MCF 10A (cell line): ENCODE measurements at regions not wholly inside any gene's neighbourhood (a gene's known extent, or its start where the extent isn't known, plus 50 kb on each side); places are given as distances from the start of the nearest gene placed in this dataset.

Source experiments
- BruUV-seq: library from RNA; stranded (reverse); fragments of 400-500 nt; replicated peaks from 2 replicates; lab custom pipeline; 2021; lab: Mats Ljungman, UMichigan
- CTCF ChIA-PET: fragments of 300-600 bp; sonication (Branson Sonifier 250); formaldehyde crosslinking; extraction: SDS; loops from one replicate; lab custom pipeline; 2021; ENCODE audit warnings: antibody characterized with exemption, inconsistent platforms; lab: Yijun Ruan, JAX
- POLR2A ChIA-PET: fragments of 300-600, 350-650 bp; sonication (Branson Sonifier 250); formaldehyde crosslinking; extraction: SDS; loops from one replicate; lab custom pipeline; 2020; ENCODE audit warnings: antibody characterized with exemption, inconsistent platforms; lab: Yijun Ruan, JAX
- DNase-seq: peaks from one replicate; pipeline ENCODE4 v3.0.0-alpha.2; 2018; ENCODE audit not compliant: unreplicated experiment
- H3K27ac Mint-ChIP-seq: one replicate; pipeline ENCODE4 v1.8.0; 2022; ENCODE audit warnings: mild to moderate bottlenecking, low read depth, mixed read lengths; ENCODE audit not compliant: unreplicated experiment
- H3K27me3 Mint-ChIP-seq: one replicate; pipeline ENCODE4 v1.8.0; 2022; ENCODE audit warnings: mixed read lengths; ENCODE audit not compliant: insufficient read depth, unreplicated experiment
- H3K36me3 Mint-ChIP-seq: one replicate; pipeline ENCODE4 v1.8.0; 2022; ENCODE audit warnings: mild to moderate bottlenecking, moderate library complexity, mixed read lengths; ENCODE audit not compliant: insufficient read depth, unreplicated experiment
- H3K4me1 Mint-ChIP-seq: one replicate; pipeline ENCODE4 v1.8.0; 2022; ENCODE audit warnings: mixed read lengths; ENCODE audit not compliant: insufficient read depth, unreplicated experiment
- H3K4me3 Mint-ChIP-seq: one replicate; pipeline ENCODE4 v1.8.0; 2022; ENCODE audit warnings: mild to moderate bottlenecking, moderate library complexity, mixed read lengths; ENCODE audit not compliant: unreplicated experiment
- H3K9me3 Mint-ChIP-seq: one replicate; pipeline ENCODE4 v1.8.0; 2022; ENCODE audit warnings: mixed read lengths; ENCODE audit not compliant: unreplicated experiment
- CTCF ChIP-seq: fragments of 200-600 bp; IDR thresholded peaks from one replicate; pipeline ENCODE4 v1.8.0; 2022; ENCODE audit warnings: antibody characterized with exemption, mild to moderate bottlenecking; ENCODE audit not compliant: unreplicated experiment
- intact Hi-C: fragments of 100-400 bp; cut with micrococcal nuclease; formaldehyde crosslinking; loops from 2 replicates; pipeline ENCODE4 v1.14.1; 2022

GRCh38 chr3:28835249-28835648 lies 445.6 kb upstream of the RBMS3 start:
- no peaks in the 10 kb centered on the region for H3K9me3 Mint-ChIP-seq
- CTCF ChIA-PET: interaction anchor here (1.2 kb wide), 1 partner anchor 167 kb away, joined by 3 read pairs; no protein-coding TSS in a partner anchor
- intact Hi-C loops: no loop called here

GRCh38 chr3:28835751-28836150 lies 445.1 kb upstream of the RBMS3 start:
- POLR2A ChIA-PET: no interaction called here
- H3K36me3 Mint-ChIP-seq: no peaks in the 10 kb centered on the region
- BruUV-seq: no TSS peak
- peak; percentile 29 for DNase-seq
- no peaks in the 10 kb centered on the region for H3K4me1 Mint-ChIP-seq
- intact Hi-C loops: no loop called here
- H3K4me3 Mint-ChIP-seq: no peak overlapping the region
- no peak for TF ChIP-seq CTCF
- no peak overlapping the region for H3K27ac Mint-ChIP-seq
- CTCF ChIA-PET: interaction anchor here (1.2 kb wide), 1 partner anchor 168 kb away, joined by 3 read pairs; no protein-coding TSS in a partner anchor
- H3K9me3 Mint-ChIP-seq: no peaks in the 10 kb centered on the region
- no peaks in the 10 kb centered on the region for H3K27me3 Mint-ChIP-seq

More at GRCh38 chr3:28835249-28835648, 445.6 kb upstream of the RBMS3 start:
- POLR2A ChIA-PET: no interaction called here
- Mint-ChIP-seq H3K36me3 (no peaks in the 10 kb centered on the region), H3K4me1 (no peaks in the 10 kb centered on the region), H3K27me3 (no peaks in the 10 kb centered on the region), H3K4me3 (no peak overlapping the region), H3K27ac (no peak overlapping the region)
- BruUV-seq: no TSS peak
- DNase-seq: no peak
- TF ChIP-seq CTCF: no peak

- H3K4me1 Mint-ChIP-seq: no peaks in the 10 kb centered on the region
- BruUV-seq: no TSS peak
- intact Hi-C loops: no loop called here
- H3K27ac Mint-ChIP-seq: no peak overlapping the region
- no peaks in the 10 kb centered on the region for H3K27me3 Mint-ChIP-seq
- H3K36me3 Mint-ChIP-seq: no peaks in the 10 kb centered on the region
- DNase-seq: peak; percentile 20
- no peak for TF ChIP-seq CTCF
- ChIA-PET CTCF (interaction anchor here (1.2 kb wide), 1 partner anchor 168 kb away, joined by 3 read pairs; no protein-coding TSS in a partner anchor), POLR2A (no interaction called here)
- H3K4me3 Mint-ChIP-seq: no peak overlapping the region
- no peaks in the 10 kb centered on the region for H3K9me3 Mint-ChIP-seq
These were observed 444.7 kb upstream of the RBMS3 start for GRCh38 chr3:28836199-28836598.

GRCh38 chr3:28840976-28841376 lies 439.9 kb upstream of the RBMS3 start:
- no peak for DNase-seq
- ChIA-PET CTCF (interaction anchor here (0.7 to 1.2 kb wide), 2 partner anchors 129 to 163 kb away, joined by 3 to 4 read pairs; no protein-coding TSS in a partner anchor), POLR2A (interaction anchor here (0.5 kb wide), 1 partner anchor 31 kb away, joined by 3 read pairs; no protein-coding TSS in a partner anchor)
- Mint-ChIP-seq H3K9me3 (no peaks in the 10 kb centered on the region), H3K36me3 (no peaks in the 10 kb centered on the region), H3K4me1 (no peaks in the 10 kb centered on the region), H3K4me3 (no peak overlapping the region), H3K27ac (no peak overlapping the region), H3K27me3 (no peaks in the 10 kb centered on the region)
- BruUV-seq: no TSS peak
- intact Hi-C loops: no loop called here
- no peak for TF ChIP-seq CTCF
